ENCODE measurements at regions not wholly inside any gene's neighbourhood (a gene's known extent, or its start where the extent isn't known, plus 50 kb on each side); places are given as distances from the start of the nearest gene placed in this dataset.

GRCh38 chr13:84431646-84432045, 549.4 kb upstream of the SLITRK1 start:
- intact Hi-C loops (cut with micrococcal nuclease), result no loop called here

GRCh38 chr13:84430446-84430845, 548.2 kb upstream of the SLITRK1 start:
- H3K4me2 ChIP-seq (ENCODE audit: low read length), result no peak overlapping the region
- no peak overlapping the region for H3K9ac ChIP-seq (ENCODE audit: low read length)
- intact Hi-C loops (cut with micrococcal nuclease), result no loop called here
- H3K79me2 ChIP-seq (ENCODE audit: insufficient read depth, low read length), result no peaks in the 10 kb centered on the region
- no peaks in the 10 kb centered on the region for H3K4me1 ChIP-seq (ENCODE audit: control insufficient read depth in 1 of 2, insufficient read depth in 2 of 2, low read length in 2 of 2)
- POLR2A ChIA-PET, result no interaction called here
- no peak overlapping the region for H2AFZ ChIP-seq (ENCODE audit: low read depth, low read length, poor library complexity, severe bottlenecking)
- no peak overlapping the region for H3K4me3 ChIP-seq (replicated peaks in 1 of 2; ENCODE audit: low read depth in 1 of 2, low read length in 2 of 2)
- no peaks in the 10 kb centered on the region for H3K27me3 ChIP-seq (ENCODE audit: insufficient read depth, low read length)
- H3K9me3 ChIP-seq (ENCODE audit: control insufficient read depth in 1 of 2, insufficient read depth in 1 of 2, low read depth in 1 of 2, low read length in 2 of 2), result no peaks in the 10 kb centered on the region; a peak in 1 of 4 replicates
- ATAC-seq (no peak), DNase-seq (ENCODE audit: low read depth, low spot score) (no peak)
- no peaks in the 10 kb centered on the region for H3K9me2 ChIP-seq (ENCODE audit: insufficient read depth)
- no peaks in the 10 kb centered on the region for H4K20me1 ChIP-seq (ENCODE audit: insufficient read depth)
- RAD21 ChIA-PET (ENCODE audit: low non-redundant PET in 1 of 2, low total read pairs in 2 of 2, uncharacterized antibody in 2 of 2, unreplicated experiment in 2 of 2), result no interaction called here
- no TSS peak for BruUV-seq (replicated peaks)
- CTCF ChIA-PET, result no interaction called here
- no peaks in the 10 kb centered on the region for H3K36me3 ChIP-seq (ENCODE audit: control insufficient read depth in 1 of 2, insufficient read depth in 2 of 2, low read length in 2 of 2)
- H3K27ac ChIP-seq (ENCODE audit: low read depth, low read length), result no peak overlapping the region
- TF ChIP-seq ZBTB33 (IDR thresholded peaks at IDR 0.05; ENCODE audit: extremely low read depth, insufficient replicate concordance, low read length) (no peak), TCF7L2 (IDR thresholded peaks at IDR 0.05; ENCODE audit: borderline replicate concordance, extremely low read depth, insufficient read depth, insufficient read length) (no peak), YY1 (IDR thresholded peaks at IDR 0.05; ENCODE audit: extremely low read depth, insufficient replicate concordance, low read depth, low read length) (no peak), EZH2 (IDR thresholded peaks at IDR 0.05) (no peak), ZFX (IDR thresholded peaks at IDR 0.05) (no peak), SIN3A (IDR thresholded peaks at IDR 0.05; ENCODE audit: low read depth) (no peak), REST (IDR thresholded peaks at IDR 0.05; ENCODE audit: low read depth) (no peak), POLR2A (IDR thresholded peaks at IDR 0.05; ENCODE audit: borderline replicate concordance, extremely low read depth, insufficient read depth, insufficient read length) (no peak), EZH2phosphoT487 (IDR thresholded peaks at IDR 0.05; ENCODE audit: borderline replicate concordance) (no peak), ELF1 (IDR thresholded peaks at IDR 0.05; ENCODE audit: borderline replicate concordance, low read depth) (no peak), CEBPB (IDR thresholded peaks at IDR 0.05; ENCODE audit: low read depth) (no peak), CTCF (IDR thresholded peaks at IDR 0.05 in 2 of 3, conservative IDR thresholded peaks at IDR 0.05 in 1 of 3; ENCODE audit: borderline replicate concordance in 1 of 3, insufficient read depth in 1 of 3, low read depth in 2 of 3, low read length in 2 of 3) (no peak)

More at GRCh38 chr13:84431646-84432045, 549.4 kb upstream of the SLITRK1 start:
- CTCF ChIA-PET, result no interaction called here
- TF ChIP-seq ZNF274 (IDR thresholded peaks at IDR 0.05; ENCODE audit: low read depth, low read length) (no peak), JUND (IDR thresholded peaks at IDR 0.05) (no peak), POLR2A (IDR thresholded peaks at IDR 0.05; ENCODE audit: borderline replicate concordance, extremely low read depth, insufficient read depth, insufficient read length) (no peak), SRF (IDR thresholded peaks at IDR 0.05; ENCODE audit: low read depth) (no peak)
- no peaks in the 10 kb centered on the region for H3K36me3 ChIP-seq (ENCODE audit: control insufficient read depth in 1 of 2, insufficient read depth in 2 of 2, low read length in 2 of 2)
- no peak overlapping the region for H3K27ac ChIP-seq (ENCODE audit: low read depth, low read length)
- H3K79me2 ChIP-seq (ENCODE audit: insufficient read depth, low read length), result no peaks in the 10 kb centered on the region
- H3K27me3 ChIP-seq (ENCODE audit: insufficient read depth, low read length), result no peaks in the 10 kb centered on the region
- H2AFZ ChIP-seq (ENCODE audit: low read depth, low read length, poor library complexity, severe bottlenecking), result no peak overlapping the region
- no TSS peak for BruUV-seq (replicated peaks)
- no peaks in the 10 kb centered on the region for H3K4me1 ChIP-seq (ENCODE audit: control insufficient read depth in 1 of 2, insufficient read depth in 2 of 2, low read length in 2 of 2)
- H3K4me2 ChIP-seq (ENCODE audit: low read length), result no peak overlapping the region
- DNase-seq (ENCODE audit: low read depth, low spot score), result no peak
- no peaks in the 10 kb centered on the region; a peak in 1 of 4 replicates for H3K9me3 ChIP-seq (ENCODE audit: control insufficient read depth in 1 of 2, insufficient read depth in 1 of 2, low read depth in 1 of 2, low read length in 2 of 2)
- POLR2A ChIA-PET, result no interaction called here
- H3K4me3 ChIP-seq (replicated peaks in 1 of 2; ENCODE audit: low read depth in 1 of 2, low read length in 2 of 2), result no peak overlapping the region
- H3K9me2 ChIP-seq (ENCODE audit: insufficient read depth), result no peaks in the 10 kb centered on the region
- no peak overlapping the region for H3K9ac ChIP-seq (ENCODE audit: low read length)
- H4K20me1 ChIP-seq (ENCODE audit: insufficient read depth), result no peaks in the 10 kb centered on the region
- ATAC-seq, result no peak
- RAD21 ChIA-PET (ENCODE audit: low non-redundant PET in 1 of 2, low total read pairs in 2 of 2, uncharacterized antibody in 2 of 2, unreplicated experiment in 2 of 2), result no interaction called here

Data from HCT116 (cell line).